ENCODE measurements at regions not wholly inside any gene's neighbourhood (a gene's known extent, or its start where the extent isn't known, plus 50 kb on each side); places are given as distances from the start of the nearest gene placed in this dataset.

- peak in 1 of 2 donors; percentile 34 for DNase-seq
- Mint-ChIP-seq H3K27me3 (ENCODE audit: low read depth) (no peaks in the 10 kb centered on the region), H3K4me1 (ENCODE audit: low read depth) (peaks cover 82% of the 10 kb centered on the region), H3K9me3 (no peaks in the 10 kb centered on the region), H3K36me3 (ENCODE audit: insufficient read depth in 2 of 2) (peaks cover 6 to 7% of the 10 kb centered on the region in 2 donors), H3K27ac (peak overlapping the region; percentile 93), H3K4me3 (peak overlapping the region; percentile 95 to 97)
- ATAC-seq (replicated peaks in 1 of 2): no peak
Observed at GRCh38 chr14:89617481-89618329, 200.7 kb upstream of the FOXN3 start.

GRCh38 chr14:89616852-89617341, 199.9 kb upstream of the FOXN3 start:
- Mint-ChIP-seq H3K36me3 (ENCODE audit: insufficient read depth in 2 of 2) (peaks cover 6 to 11% of the 10 kb centered on the region in 2 donors), H3K27me3 (ENCODE audit: low read depth) (no peaks in the 10 kb centered on the region), H3K4me3 (peak overlapping the region; percentile 95 to 97), H3K9me3 (no peaks in the 10 kb centered on the region), H3K27ac (peak overlapping the region; percentile 93), H3K4me1 (ENCODE audit: low read depth) (peaks cover 82% of the 10 kb centered on the region)
- DNase-seq (no peak), ATAC-seq (replicated peaks in 1 of 2) (no peak)

GRCh38 chr14:89616425-89616824, 199.4 kb upstream of the FOXN3 start:
- peaks cover 6 to 15% of the 10 kb centered on the region in 2 donors for H3K36me3 Mint-ChIP-seq (ENCODE audit: insufficient read depth in 2 of 2)
- DNase-seq (no peak), ATAC-seq (replicated peaks in 1 of 2) (no peak)
- H3K9me3 Mint-ChIP-seq: no peaks in the 10 kb centered on the region
- H3K27me3 Mint-ChIP-seq (ENCODE audit: low read depth): no peaks in the 10 kb centered on the region
- H3K4me1 Mint-ChIP-seq (ENCODE audit: low read depth): peaks cover 82% of the 10 kb centered on the region
- peak overlapping the region; percentile 95 to 97 for H3K4me3 Mint-ChIP-seq
- peak overlapping the region; percentile 93 for H3K27ac Mint-ChIP-seq

- no peaks in the 10 kb centered on the region for H3K27me3 Mint-ChIP-seq (ENCODE audit: low read depth)
- H3K4me1 Mint-ChIP-seq (ENCODE audit: low read depth): peaks cover 82% of the 10 kb centered on the region
Observed at GRCh38 chr14:89615421-89615820, 198.4 kb upstream of the FOXN3 start.

GRCh38 chr14:89614009-89614691, 197.1 kb upstream of the FOXN3 start:
- Mint-ChIP-seq H3K9me3 (peaks cover 1% of the 10 kb centered on the region in 2 donors), H3K4me1 (ENCODE audit: low read depth) (peaks cover 86% of the 10 kb centered on the region), H3K4me3 (peak overlapping the region; percentile 95 to 97), H3K27me3 (ENCODE audit: low read depth) (no peaks in the 10 kb centered on the region), H3K36me3 (ENCODE audit: insufficient read depth in 2 of 2) (peaks cover 8 to 28% of the 10 kb centered on the region in 2 donors), H3K27ac (peak overlapping the region; percentile 94)
- ATAC-seq (replicated peaks in 1 of 2) (no peak), DNase-seq (no peak)

More at GRCh38 chr14:89615421-89615820, 198.4 kb upstream of the FOXN3 start:
- peaks cover 8 to 21% of the 10 kb centered on the region in 2 donors for H3K36me3 Mint-ChIP-seq (ENCODE audit: insufficient read depth in 2 of 2)
- H3K9me3 Mint-ChIP-seq: no peaks in the 10 kb centered on the region
- ATAC-seq (replicated peaks in 1 of 2): no peak
- no peak for DNase-seq
- peak overlapping the region; percentile 95 to 97 for H3K4me3 Mint-ChIP-seq
- peak overlapping the region; percentile 92 for H3K27ac Mint-ChIP-seq

GRCh38 chr14:89613260-89614008, 196.4 kb upstream of the FOXN3 start:
- Mint-ChIP-seq H3K36me3 (ENCODE audit: insufficient read depth in 2 of 2) (peaks cover 13 to 35% of the 10 kb centered on the region in 2 donors), H3K4me3 (peak overlapping the region; percentile 95 to 97), H3K4me1 (ENCODE audit: low read depth) (peaks cover 93% of the 10 kb centered on the region), H3K27me3 (ENCODE audit: low read depth) (no peaks in the 10 kb centered on the region), H3K27ac (peak overlapping the region; percentile 94), H3K9me3 (peaks cover 1 to 6% of the 10 kb centered on the region in 2 donors)
- ATAC-seq (replicated peaks in 1 of 2) (peak; percentile 81 to 82), DNase-seq (peak; percentile 50 to 56)

GRCh38 chr14:89609500-89610100, 192.6 kb upstream of the FOXN3 start:
- peaks cover 13 to 52% of the 10 kb centered on the region in 2 donors for H3K36me3 Mint-ChIP-seq (ENCODE audit: insufficient read depth in 2 of 2)
- H3K27ac Mint-ChIP-seq: no peak overlapping the region
- H3K4me3 Mint-ChIP-seq: no peak overlapping the region
- H3K9me3 Mint-ChIP-seq: peaks cover 1 to 6% of the 10 kb centered on the region in 2 donors
- H3K27me3 Mint-ChIP-seq (ENCODE audit: low read depth): no peaks in the 10 kb centered on the region
- H3K4me1 Mint-ChIP-seq (ENCODE audit: low read depth): peaks cover 68% of the 10 kb centered on the region
- DNase-seq (no peak), ATAC-seq (replicated peaks in 1 of 2) (no peak)

- H3K27me3 Mint-ChIP-seq (ENCODE audit: low read depth): no peaks in the 10 kb centered on the region
- H3K27ac Mint-ChIP-seq: no peak overlapping the region
- peaks cover 15 to 65% of the 10 kb centered on the region in 2 donors for H3K36me3 Mint-ChIP-seq (ENCODE audit: insufficient read depth in 2 of 2)
- H3K4me1 Mint-ChIP-seq (ENCODE audit: low read depth): peaks cover 63% of the 10 kb centered on the region
- peaks cover 3 to 6% of the 10 kb centered on the region in 2 donors for H3K9me3 Mint-ChIP-seq
- no peak for ATAC-seq (replicated peaks in 1 of 2)
- no peak overlapping the region for H3K4me3 Mint-ChIP-seq
- no peak for DNase-seq
Observed at GRCh38 chr14:89607453-89607852, 190.4 kb upstream of the FOXN3 start.

GRCh38 chr14:89603938-89604480, 187.0 kb upstream of the FOXN3 start:
- no peak for DNase-seq

GRCh38 chr14:89600950-89601826, 184.2 kb upstream of the FOXN3 start:
- Mint-ChIP-seq H3K4me3 (no peak overlapping the region), H3K36me3 (ENCODE audit: insufficient read depth in 2 of 2) (peaks cover 30 to 79% of the 10 kb centered on the region in 2 donors)
- no peak for ATAC-seq (replicated peaks in 1 of 2)

More at GRCh38 chr14:89603938-89604480, 187.0 kb upstream of the FOXN3 start:
- ATAC-seq (replicated peaks in 1 of 2): no peak
- Mint-ChIP-seq H3K4me1 (ENCODE audit: low read depth) (peaks cover 43% of the 10 kb centered on the region), H3K4me3 (peak overlapping the region; percentile 26 to 66), H3K27me3 (ENCODE audit: low read depth) (no peaks in the 10 kb centered on the region), H3K36me3 (ENCODE audit: insufficient read depth in 2 of 2) (peaks cover 22 to 69% of the 10 kb centered on the region in 2 donors), H3K27ac (peak overlapping the region; percentile 2), H3K9me3 (peaks cover 9 to 11% of the 10 kb centered on the region in 2 donors)

GRCh38 chr14:89600029-89600428, 183.0 kb upstream of the FOXN3 start:
- Mint-ChIP-seq H3K36me3 (ENCODE audit: insufficient read depth in 2 of 2) (peaks cover 28 to 74% of the 10 kb centered on the region in 2 donors), H3K4me1 (ENCODE audit: low read depth) (peaks cover 31% of the 10 kb centered on the region), H3K4me3 (peak overlapping the region in 1 of 2 donors; percentile 50), H3K27me3 (ENCODE audit: low read depth) (no peaks in the 10 kb centered on the region), H3K27ac (peak overlapping the region; percentile 74), H3K9me3 (peaks cover 13 to 16% of the 10 kb centered on the region in 2 donors)
- DNase-seq: no peak
- ATAC-seq (replicated peaks in 1 of 2): no peak

More at GRCh38 chr14:89600950-89601826, 184.2 kb upstream of the FOXN3 start:
- DNase-seq: no peak
- no peak overlapping the region for H3K27ac Mint-ChIP-seq
- H3K4me1 Mint-ChIP-seq (ENCODE audit: low read depth): peaks cover 35% of the 10 kb centered on the region
- peaks cover 13 to 16% of the 10 kb centered on the region in 2 donors for H3K9me3 Mint-ChIP-seq
- no peaks in the 10 kb centered on the region for H3K27me3 Mint-ChIP-seq (ENCODE audit: low read depth)
